ENCODE measurements at regions not wholly inside any gene's neighbourhood (a gene's known extent, or its start where the extent isn't known, plus 50 kb on each side); places are given as distances from the start of the nearest gene placed in this dataset.
"Not testable (repeated sequence)": the region's sequence is repeated elsewhere in the genome, so short reads cannot be mapped to it uniquely, and the experiment has no call there.

GRCh38 chr12:75751769-75752471, 240.5 kb upstream of the KRR1 start:
- DNase-seq: no peak

DNA sequence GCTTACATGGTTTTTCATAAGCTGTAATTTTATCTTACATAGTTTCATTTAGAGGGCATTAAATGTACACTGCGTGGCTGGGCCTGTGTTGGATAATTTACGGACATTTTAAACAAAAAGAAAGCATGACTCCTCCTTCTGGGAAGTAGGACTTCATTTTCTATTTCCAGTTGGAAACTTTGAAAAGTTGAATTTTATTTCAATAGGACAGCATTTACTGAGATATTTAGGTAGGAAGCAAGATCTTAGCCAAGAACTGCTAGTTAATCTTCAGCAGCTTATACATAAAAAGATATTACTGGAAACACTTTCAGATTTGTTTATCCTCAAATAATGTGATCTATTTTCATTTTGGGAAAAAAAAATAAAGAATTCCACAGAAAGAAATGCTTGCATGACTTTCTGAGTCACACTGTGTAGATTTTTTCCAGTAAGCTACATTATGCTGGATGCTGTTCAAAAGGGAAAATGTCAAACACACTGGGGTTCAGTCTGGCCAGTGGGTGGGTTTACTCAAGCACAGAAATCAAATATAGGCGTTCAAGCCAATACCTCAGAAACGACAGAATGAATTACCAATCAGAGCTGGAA, 239.4 kb upstream of the KRR1 start:
- no peak for DNase-seq

GRCh38 chr12:75748990-75749389, 237.6 kb upstream of the KRR1 start:
- DNase-seq: not testable (repeated sequence)

DNA sequence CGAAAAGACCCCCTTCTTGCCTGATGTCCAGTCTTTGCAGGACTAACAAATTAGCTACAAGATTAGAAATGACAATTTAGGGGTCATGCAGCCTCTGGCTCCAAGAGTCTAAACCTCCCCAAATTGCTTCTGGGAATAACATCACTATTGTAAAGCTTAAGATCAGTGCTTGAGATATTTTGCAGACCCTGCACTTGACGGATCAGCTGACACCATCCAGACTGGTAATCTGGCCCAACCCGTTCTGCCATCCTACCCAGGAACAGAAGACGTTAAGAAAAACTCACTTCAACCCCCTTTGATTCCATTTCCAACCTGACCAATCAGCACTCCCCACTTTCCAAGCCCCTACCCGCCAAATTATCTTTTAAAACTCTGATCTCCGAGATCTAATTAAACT, 236.7 kb upstream of the KRR1 start:
- DNase-seq: no peak

DNA sequence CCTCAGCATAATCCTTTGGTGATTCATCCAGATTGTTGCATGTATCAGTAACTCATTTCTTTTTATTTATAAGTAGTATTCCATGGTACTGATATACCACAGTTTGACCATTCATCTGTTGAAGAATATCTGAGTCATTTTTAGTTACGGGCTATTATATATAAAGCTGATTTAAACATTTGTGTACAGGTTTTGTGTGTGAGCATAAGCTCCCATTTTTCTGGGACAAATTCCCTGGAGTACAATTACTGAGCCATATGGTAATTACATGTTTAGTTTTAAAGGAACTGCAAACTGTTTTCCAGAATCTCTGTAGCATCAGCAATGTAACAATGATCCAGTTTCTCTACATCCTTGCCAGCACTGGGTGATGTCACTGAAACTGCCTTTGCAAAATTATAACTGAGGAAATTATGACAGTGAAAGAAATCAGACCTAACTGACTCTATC, 236.2 kb upstream of the KRR1 start:
- DNase-seq: no peak

DNA sequence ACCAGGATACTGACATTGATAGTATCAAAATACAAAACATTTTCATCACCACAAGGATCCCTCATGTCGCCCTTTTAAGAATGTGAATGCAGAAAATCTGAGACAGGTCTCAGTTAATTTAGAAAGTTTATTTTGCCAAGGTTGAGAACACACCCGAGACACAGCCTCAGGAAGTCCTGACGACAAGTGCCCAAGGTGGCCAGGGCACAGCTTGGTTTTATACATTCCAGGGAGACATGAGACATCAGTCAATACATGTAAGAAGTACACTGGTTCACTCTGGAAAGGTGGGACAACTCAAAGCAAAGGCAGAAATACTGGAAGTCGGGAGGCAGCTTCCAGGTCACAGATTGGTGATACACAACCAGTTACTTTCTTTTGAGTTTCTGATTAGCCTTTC, 235.2 kb upstream of the KRR1 start:
- no peak for DNase-seq

DNA sequence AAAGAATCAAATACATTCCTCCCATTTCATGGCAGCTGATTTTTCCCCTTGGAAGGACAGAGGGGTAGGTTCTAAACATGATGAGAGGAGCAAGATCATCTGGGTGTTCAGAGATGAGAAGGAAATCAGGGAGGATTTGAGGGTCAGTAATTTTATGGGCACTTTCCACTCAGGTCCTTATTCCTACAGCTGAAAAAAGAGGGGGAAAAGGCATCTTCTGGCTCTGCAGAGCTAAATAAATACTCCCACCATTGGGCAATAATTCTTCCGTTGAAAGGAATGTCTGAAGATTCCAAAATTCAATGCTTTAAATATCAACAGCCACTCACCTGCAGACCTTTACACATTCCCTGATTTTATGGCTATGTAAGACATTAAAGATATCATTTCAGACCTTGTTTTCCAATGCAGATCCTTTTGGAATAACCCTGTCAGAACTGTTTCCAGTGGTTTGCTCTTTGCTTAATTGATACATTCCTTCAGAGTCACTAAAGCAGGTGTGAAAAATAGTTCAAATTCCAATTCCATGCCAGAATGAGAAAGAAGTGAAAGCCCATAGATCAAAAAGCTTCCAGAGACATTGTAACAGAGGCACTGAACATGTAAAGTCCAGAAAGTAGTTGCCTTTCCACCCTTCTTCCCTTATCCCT, 233.3 kb upstream of the KRR1 start:
- no peak for DNase-seq

DNA sequence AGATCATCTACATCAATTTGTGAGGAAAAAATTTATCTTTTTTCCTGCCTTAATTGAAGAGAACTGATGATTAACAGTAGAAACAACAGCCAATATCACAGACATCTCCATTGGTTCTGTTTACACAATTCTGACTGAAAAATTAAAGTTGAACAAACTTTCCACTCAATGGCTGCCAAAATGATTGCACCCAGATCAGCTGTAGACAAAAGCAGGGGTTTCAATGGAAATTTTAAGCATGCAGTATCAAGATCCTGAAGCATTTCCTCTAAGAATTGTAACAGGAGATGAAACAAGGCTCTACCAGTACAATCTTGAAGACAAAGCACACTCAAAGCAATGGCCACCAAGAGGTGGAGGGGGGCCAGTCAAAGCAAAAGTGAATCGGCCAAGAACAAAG, 231.6 kb upstream of the KRR1 start:
- no peak for DNase-seq

DNA sequence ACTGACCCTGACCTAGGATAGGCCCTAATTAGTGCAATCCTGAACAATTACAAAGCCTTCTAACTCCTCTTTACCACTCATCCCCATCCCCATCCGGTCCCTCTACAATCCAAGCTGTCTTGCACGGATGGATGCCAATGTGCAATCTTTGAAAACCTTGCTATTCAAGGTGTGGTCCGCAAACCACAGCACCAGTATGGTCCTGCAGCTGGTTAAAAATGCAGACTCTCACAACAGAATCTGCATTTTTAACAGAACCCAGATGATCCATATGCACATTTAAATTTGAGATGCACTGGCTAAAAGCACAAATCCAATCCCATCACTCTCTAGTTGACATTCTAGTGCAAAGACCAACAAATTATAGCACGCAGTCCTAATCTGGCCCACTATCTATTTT, 230.6 kb upstream of the KRR1 start:
- DNase-seq: no peak

DNA sequence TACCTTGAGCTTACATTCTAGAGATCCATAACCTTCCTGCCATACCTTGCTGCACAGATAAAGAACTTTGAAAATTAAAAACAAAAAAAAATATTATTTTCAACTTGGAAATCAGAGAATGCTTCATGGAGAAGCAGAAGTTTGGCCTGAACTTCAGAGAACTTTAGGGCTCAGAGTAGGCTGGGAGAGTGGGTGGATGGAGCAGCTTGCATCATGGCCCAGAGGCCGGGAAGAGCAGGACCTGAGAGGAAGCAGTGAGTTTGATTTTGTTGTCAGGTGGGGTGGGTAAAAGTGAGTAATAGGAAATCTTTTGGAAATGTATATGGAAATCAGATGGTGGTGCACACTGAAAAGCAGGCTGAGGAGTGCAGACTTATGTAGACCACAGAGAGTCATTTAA, 228.5 kb upstream of the KRR1 start:
- DNase-seq: no peak

GRCh38 chr12:75739098-75739497, 227.7 kb upstream of the KRR1 start:
- not testable (repeated sequence) for DNase-seq

DNA sequence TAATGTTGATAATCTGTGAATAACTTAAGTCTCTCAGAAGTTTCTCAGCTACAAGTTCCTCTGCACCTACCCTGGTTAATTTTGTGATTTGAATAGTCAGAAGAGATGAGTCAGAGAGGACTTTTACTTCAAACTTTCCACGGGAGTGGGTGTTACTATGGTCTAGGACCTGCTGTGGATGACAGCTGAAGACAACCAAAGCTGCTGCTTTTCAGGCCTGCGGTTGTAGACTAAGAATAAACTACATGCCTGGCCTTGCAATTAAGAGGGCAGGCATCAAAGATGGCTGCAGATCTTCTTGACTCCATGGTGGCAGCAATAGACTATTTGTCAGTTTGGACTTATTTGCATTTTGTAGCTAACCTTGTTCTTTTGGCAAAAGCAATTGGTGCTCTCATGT, 227.1 kb upstream of the KRR1 start:
- DNase-seq: no peak

DNA sequence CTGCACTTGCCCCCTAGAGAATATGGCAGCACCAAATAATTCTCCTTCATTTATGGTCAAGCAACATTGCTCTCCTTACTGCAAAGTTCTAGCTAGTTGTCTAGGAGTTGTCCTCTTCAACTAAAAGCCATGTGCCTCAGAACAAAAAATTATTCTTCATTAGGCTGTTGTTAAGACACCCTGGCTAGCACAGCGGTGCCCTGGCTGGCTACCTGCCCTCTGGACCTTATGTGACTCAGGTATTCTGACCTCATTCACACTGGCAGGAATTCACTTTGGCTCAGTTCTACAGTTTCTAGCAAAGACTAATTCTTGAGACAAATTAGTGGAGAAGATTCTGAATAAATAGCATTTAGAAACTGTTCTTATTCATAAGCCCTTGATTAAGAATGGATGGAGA, 224.4 kb upstream of the KRR1 start:
- no peak for DNase-seq

DNA sequence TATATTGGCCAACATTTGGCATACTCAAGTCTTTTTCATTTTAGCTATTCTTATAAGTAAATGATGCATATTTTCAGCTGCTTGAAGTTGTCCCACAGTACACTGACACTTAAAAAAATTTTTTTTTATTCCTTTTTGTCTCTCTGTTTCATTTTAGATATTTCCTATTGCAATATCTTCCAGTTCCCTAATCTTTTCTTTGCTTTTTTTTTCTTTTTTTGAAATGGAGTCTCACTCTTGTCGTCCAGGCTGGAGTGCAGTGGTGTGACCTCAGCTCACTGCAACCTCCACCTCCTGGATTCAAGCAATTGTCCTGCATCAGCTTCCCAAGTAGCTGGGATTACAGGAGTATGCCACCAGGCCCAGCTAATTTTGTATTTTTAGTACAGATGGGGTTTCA, 217.4 kb upstream of the KRR1 start:
- no peak for DNase-seq

DNA sequence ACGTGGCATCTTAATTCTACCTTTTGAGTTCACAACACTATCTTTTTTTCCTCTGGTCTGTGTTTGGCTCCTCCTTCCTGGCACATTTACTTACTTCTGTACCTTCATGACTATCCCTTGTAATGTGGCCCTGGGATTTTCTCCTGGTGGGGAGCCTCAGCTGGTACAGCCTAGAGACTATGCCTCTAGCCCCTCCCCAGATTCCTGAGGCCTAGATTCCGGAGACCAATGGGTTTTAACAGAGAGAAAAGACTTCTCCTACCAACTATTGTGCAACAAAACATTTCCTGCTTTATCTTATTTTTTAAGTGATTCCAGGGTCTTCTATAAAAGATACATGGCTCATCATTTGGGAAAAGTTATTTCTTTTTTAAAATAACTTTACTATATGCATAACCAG, 216.2 kb upstream of the KRR1 start:
- DNase-seq: no peak

DNA sequence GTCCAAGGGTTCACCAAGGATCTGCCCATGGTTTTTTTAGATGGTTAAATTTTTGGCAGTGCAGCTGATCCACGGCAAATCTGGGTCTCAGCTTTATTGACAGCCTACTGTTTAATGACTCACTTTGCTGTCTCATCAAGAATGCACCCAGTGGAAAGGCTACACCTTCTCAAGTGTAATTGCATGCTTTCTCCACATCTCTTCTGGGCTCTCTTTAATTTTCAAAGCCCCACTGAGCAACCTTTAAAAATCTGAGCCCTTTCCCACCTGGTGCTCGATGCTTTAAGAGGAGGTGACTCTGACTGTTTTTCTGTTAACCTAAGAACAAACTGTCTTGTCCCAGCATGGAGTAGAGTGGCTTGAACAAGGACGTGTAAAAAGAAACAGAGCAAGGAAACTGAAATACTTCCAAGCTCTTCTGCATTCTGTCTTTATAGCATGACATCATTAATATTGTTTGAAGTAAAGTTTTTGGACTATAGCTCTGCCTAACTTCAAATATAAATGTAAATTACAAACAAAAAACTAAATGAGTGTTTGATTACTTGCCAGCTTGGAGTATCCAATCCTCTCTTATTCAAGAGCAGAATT, 214.2 kb upstream of the KRR1 start:
- DNase-seq: no peak

DNA sequence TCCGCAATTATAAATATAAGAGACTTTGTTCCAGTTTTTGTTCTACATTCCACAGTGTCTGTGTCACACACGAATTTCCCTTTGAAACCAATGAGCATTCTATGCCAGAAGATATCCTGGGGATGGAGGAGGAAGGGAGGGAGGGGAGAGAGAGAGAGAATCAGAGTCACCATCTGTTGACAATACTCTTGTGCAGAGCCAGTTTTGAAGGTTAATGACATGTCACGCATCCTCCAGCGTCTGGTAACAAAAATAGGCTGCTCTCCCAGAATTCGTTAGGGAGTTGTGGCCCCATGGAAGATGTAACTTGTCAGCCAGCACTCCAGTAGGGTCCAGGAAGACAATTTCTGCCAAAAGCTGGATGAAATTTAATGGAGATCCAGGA, 213.5 kb upstream of the KRR1 start:
- DNase-seq: no peak

- DNase-seq: no peak
Measured at GRCh38 chr12:75724307-75724927, 213.0 kb upstream of the KRR1 start.

GRCh38 chr12:75722714-75723200, 211.3 kb upstream of the KRR1 start:
- peak; percentile 52 for DNase-seq

- DNase-seq: no peak
Measured at GRCh38 chr12:75721796-75722195, 210.4 kb upstream of the KRR1 start.

GRCh38 chr12:75720812-75721641, 209.6 kb upstream of the KRR1 start:
- DNase-seq: no peak

GRCh38 chr12:75717902-75718301, 206.5 kb upstream of the KRR1 start:
- DNase-seq: no peak
